CD4-positive, alpha-beta T cell (primary cell): ENCODE measurements at regions not wholly inside any gene's neighbourhood (a gene's known extent, or its start where the extent isn't known, plus 50 kb on each side); places are given as distances from the start of the nearest gene placed in this dataset.

Source experiments
- ATAC-seq: fragments of 200-7000 bp; cut with Tn5 transposase; one replicate; pipeline ENCODE4 v1.10.0; 2022; ENCODE audit warnings: mild to moderate bottlenecking; ENCODE audit not compliant: poor library complexity
- CTCF ChIA-PET: fragments of 350-600 bp; sonication (Branson Sonifier 250); formaldehyde crosslinking; loops from one replicate; lab custom pipeline; 2021; ENCODE audit warnings: antibody characterized with exemption, inconsistent platforms; lab: Charles Lee
- POLR2A ChIA-PET: fragments of 350-600 bp; sonication (Branson Sonifier 250); formaldehyde crosslinking; loops from one replicate; lab custom pipeline; 2021; ENCODE audit warnings: antibody characterized with exemption, inconsistent platforms; lab: Charles Lee
- DNase-seq, 14 experiments: peaks; one replicate each; pipeline ENCODE4 v3.0.0-alpha.2; 2013 to 2020; ENCODE audit warnings: mixed read lengths in 2 of 14
- H3K27ac ChIP-seq, 2 donors: one replicate each; pipeline versions ENCODE4 v1.5.1 to v1.7.0; 2013; ENCODE audit warnings: low read length in 2 of 2, low read depth in 1 of 2, mild to moderate bottlenecking in 1 of 2
- H3K27me3 ChIP-seq, 2 experiments: 1 replicate in 1 of 2; 2 replicates in 1 of 2; pipeline versions ENCODE4 v1.6.1 to v1.7.0; 2013; ENCODE audit warnings: low read length in 2 of 2, control low read depth in 1 of 2, mild to moderate bottlenecking in 1 of 2, moderate library complexity in 1 of 2; ENCODE audit not compliant: insufficient read depth in 2 of 2, control insufficient read depth in 1 of 2
- H3K36me3 ChIP-seq: one replicate; pipeline ENCODE4 v1.6.1; 2013; ENCODE audit warnings: low read length, control low read depth; ENCODE audit not compliant: insufficient read depth
- H3K4me1 ChIP-seq: one replicate; pipeline ENCODE4 v1.6.1; 2013; ENCODE audit warnings: low read length, control low read depth; ENCODE audit not compliant: insufficient read depth
- H3K4me3 ChIP-seq: one replicate; pipeline ENCODE4 v1.5.1; 2013; ENCODE audit warnings: mild to moderate bottlenecking, low read length, moderate library complexity
- H3K9me3 ChIP-seq, 2 experiments: 1 replicate in 1 of 2; 2 replicates in 1 of 2; pipeline versions ENCODE4 v1.6.1 to v1.7.0; 2013; ENCODE audit warnings: low read length in 2 of 2, mild to moderate bottlenecking in 2 of 2, control low read depth in 1 of 2, moderate library complexity in 1 of 2; ENCODE audit not compliant: control insufficient read depth in 1 of 2, insufficient read depth in 1 of 2
- H3K27ac Mint-ChIP-seq: one replicate; pipeline ENCODE4 v1.8.0; 2020; ENCODE audit warnings: mixed read lengths
- H3K27me3 Mint-ChIP-seq: one replicate; pipeline ENCODE4 v1.8.0; 2021; ENCODE audit warnings: mixed read lengths
- H3K36me3 Mint-ChIP-seq: one replicate; pipeline ENCODE4 v1.8.0; 2021; ENCODE audit warnings: low read depth, mixed read lengths
- H3K4me1 Mint-ChIP-seq: one replicate; pipeline ENCODE4 v1.8.0; 2021; ENCODE audit warnings: low read depth, mixed read lengths
- H3K4me3 Mint-ChIP-seq: one replicate; pipeline ENCODE4 v1.8.0; 2020; ENCODE audit warnings: mild to moderate bottlenecking, mixed read lengths
- H3K9me3 Mint-ChIP-seq: one replicate; pipeline ENCODE4 v1.8.0; 2020; ENCODE audit warnings: mixed read lengths
- CTCF ChIP-seq: fragments of 200-600 bp; IDR thresholded peaks from one replicate; pipeline ENCODE4 v1.8.0; 2022; ENCODE audit warnings: antibody characterized with exemption, mild to moderate bottlenecking
- intact Hi-C, 2 experiments: fragments of 100-400 bp; cut with DNase I in 1 of 2; cut with micrococcal nuclease in 1 of 2; formaldehyde crosslinking; loops; one replicate each; pipeline versions ENCODE4 v1.15.1 to v1.9.0; 2023 to 2025; cut with DNase I, micrococcal nuclease

GRCh38 chr6:45808042-45808645, 207.5 kb downstream of the CLIC5 start:
- Histone ChIP-seq H3K27me3 (no peaks in the 10 kb centered on the region), H3K27ac (no peak overlapping the region), H3K36me3 (no peaks in the 10 kb centered on the region), H3K4me3 (no peak overlapping the region), H3K4me1 (no peaks in the 10 kb centered on the region), H3K9me3 (no peaks in the 10 kb centered on the region)
- ATAC-seq, result no peak
- no peak overlapping the region for H3K27ac Mint-ChIP-seq
- no peaks in the 10 kb centered on the region for H3K36me3 Mint-ChIP-seq
- intact Hi-C loops, result no loop called here
- H3K4me1 Mint-ChIP-seq, result no peaks in the 10 kb centered on the region
- H3K9me3 Mint-ChIP-seq, result no peaks in the 10 kb centered on the region
- POLR2A ChIA-PET, result no interaction called here
- H3K4me3 Mint-ChIP-seq, result no peak overlapping the region
- H3K27me3 Mint-ChIP-seq, result peaks cover 6% of the 10 kb centered on the region
- CTCF ChIA-PET, result no interaction called here
- no peak for TF ChIP-seq CTCF
- DNase-seq, result no peak

GRCh38 chr6:45807311-45808041, 208.2 kb downstream of the CLIC5 start:
- ChIA-PET POLR2A (no interaction called here), CTCF (no interaction called here)
- H3K4me3 ChIP-seq, result no peak overlapping the region
- H3K36me3 ChIP-seq, result no peaks in the 10 kb centered on the region
- peaks cover 6% of the 10 kb centered on the region for H3K27me3 Mint-ChIP-seq
- H3K4me1 ChIP-seq, result no peaks in the 10 kb centered on the region
- intact Hi-C loops, result no loop called here
- H3K27ac ChIP-seq, result no peak overlapping the region
- no peak for TF ChIP-seq CTCF
- no peaks in the 10 kb centered on the region for H3K9me3 Mint-ChIP-seq
- H3K9me3 ChIP-seq, result no peaks in the 10 kb centered on the region
- DNase-seq (no peak), ATAC-seq (no peak)
- H3K36me3 Mint-ChIP-seq, result no peaks in the 10 kb centered on the region
- no peaks in the 10 kb centered on the region for H3K4me1 Mint-ChIP-seq
- no peaks in the 10 kb centered on the region for H3K27me3 ChIP-seq
- no peak overlapping the region for H3K27ac Mint-ChIP-seq
- no peak overlapping the region for H3K4me3 Mint-ChIP-seq

DNA sequence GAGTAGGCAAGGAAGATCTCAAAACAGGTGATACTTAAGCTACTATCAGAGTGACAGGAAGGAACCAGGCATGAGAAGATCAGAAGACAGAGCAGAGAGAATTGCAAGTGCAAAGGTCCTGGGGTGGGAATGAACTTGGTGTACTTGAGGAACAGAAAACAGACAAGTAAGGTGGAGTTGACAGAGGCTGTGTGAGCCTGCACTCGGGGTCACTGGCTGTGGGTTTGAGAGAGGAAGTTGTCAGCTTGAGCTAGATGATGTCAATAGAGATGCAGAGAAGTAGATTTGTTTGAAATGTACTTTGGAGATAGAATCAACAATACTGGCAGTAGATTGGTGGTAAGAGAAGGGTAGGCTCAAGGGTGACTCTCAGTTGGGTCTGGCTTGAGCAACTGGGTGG, 209.5 kb downstream of the CLIC5 start:
- Histone ChIP-seq H3K27ac (no peak overlapping the region), H3K9me3 (no peaks in the 10 kb centered on the region), H3K4me1 (no peaks in the 10 kb centered on the region), H3K4me3 (no peak overlapping the region), H3K27me3 (no peaks in the 10 kb centered on the region), H3K36me3 (no peaks in the 10 kb centered on the region)
- Mint-ChIP-seq H3K4me3 (no peak overlapping the region), H3K27me3 (no peaks in the 10 kb centered on the region), H3K27ac (no peak overlapping the region), H3K9me3 (no peaks in the 10 kb centered on the region), H3K36me3 (no peaks in the 10 kb centered on the region), H3K4me1 (peaks cover 6% of the 10 kb centered on the region)
- intact Hi-C loops, result no loop called here
- DNase-seq (no peak), ATAC-seq (no peak)
- POLR2A ChIA-PET, result no interaction called here
- CTCF ChIA-PET, result no interaction called here
- no peak for TF ChIP-seq CTCF
